H1 (cell line): ENCODE measurements at regions not wholly inside any gene's neighbourhood (a gene's known extent, or its start where the extent isn't known, plus 50 kb on each side); places are given as distances from the start of the nearest gene placed in this dataset.

ENCODE experiments used
- CTCF ChIA-PET: fragments of 300-600 bp; sonication (Branson Sonifier 250); formaldehyde crosslinking; loops from one replicate; lab custom pipeline; 2021; ENCODE audit not compliant: partially characterized antibody; lab: Charles Lee
- POLR2A ChIA-PET: fragments of 300-600 bp; sonication (Branson Sonifier 250); formaldehyde crosslinking; loops from one replicate; lab custom pipeline; 2021; ENCODE audit warnings: inconsistent platforms; ENCODE audit not compliant: partially characterized antibody; lab: Charles Lee
- DNase-seq, 2 experiments: peaks; one replicate each; pipeline versions ENCODE4 v3.0.0 to v3.0.0-alpha.2; 2010 to 2022; ENCODE audit warnings: low spot score in 2 of 2, low read depth in 1 of 2, mixed read lengths in 1 of 2
- FAIRE-seq: peaks from 2 replicates; lab custom pipeline; 2011; peaks lifted over from hg19 to GRCh38; lab: Jason Lieb, UNC
- H2AFZ ChIP-seq: 2 replicates; pipeline ENCODE4 v1.8.1; 2012; ENCODE audit warnings: low read length, inconsistent platforms
- H2AK5ac ChIP-seq: 2 replicates; pipeline ENCODE4 v1.6.1; 2013; ENCODE audit warnings: low read depth, low read length
- H2BK120ac ChIP-seq: replicated peaks from 2 replicates; pipeline ENCODE3; 2013; ENCODE audit warnings: low read depth, low read length, inconsistent platforms
- H2BK12ac ChIP-seq: 2 replicates; pipeline ENCODE4 v1.6.1; 2013; ENCODE audit warnings: low read depth, low read length
- H2BK15ac ChIP-seq: 2 replicates; pipeline ENCODE4 v1.6.1; 2013; ENCODE audit warnings: low read length
- H2BK20ac ChIP-seq: 2 replicates; pipeline ENCODE4 v1.6.1; 2013; ENCODE audit warnings: low read length
- H2BK5ac ChIP-seq: 2 replicates; pipeline ENCODE4 v1.6.1; 2013; ENCODE audit warnings: low read depth, low read length
- H3K14ac ChIP-seq: 2 replicates; pipeline ENCODE4 v1.6.1; 2013; ENCODE audit warnings: inconsistent platforms; ENCODE audit not compliant: insufficient read length
- H3K18ac ChIP-seq: 2 replicates; pipeline ENCODE4 v1.6.1; 2013; ENCODE audit warnings: low read length; ENCODE audit errors: extremely low read depth
- H3K23ac ChIP-seq: 2 replicates; pipeline ENCODE4 v1.6.1; 2013; ENCODE audit warnings: inconsistent platforms; ENCODE audit not compliant: insufficient read length
- H3K23me2 ChIP-seq: 2 replicates; pipeline ENCODE4 v1.6.1; 2013; ENCODE audit warnings: low read depth, low read length
- H3K27ac ChIP-seq: 2 replicates; pipeline ENCODE4 v1.6.1; 2011; ENCODE audit warnings: low read depth, low read length, inconsistent platforms
- H3K27me3 ChIP-seq, 4 experiments: replicated peaks in 1 of 4; 1 replicate in 1 of 4; 2 replicates in 3 of 4; pipeline versions ENCODE4 v1.6.1 to v1.8.1; 2011 to 2013; ENCODE audit warnings: low read length in 3 of 4, mild to moderate bottlenecking in 3 of 4, inconsistent platforms in 2 of 4, mixed read lengths in 2 of 4, moderate library complexity in 1 of 4; ENCODE audit not compliant: control insufficient read depth in 3 of 4, insufficient read depth in 3 of 4; ENCODE audit errors: extremely low read depth in 1 of 4
- H3K36me3 ChIP-seq, 4 experiments: 2 replicates each; pipeline versions ENCODE4 v1.6.1 to v1.8.1; 2011 to 2013; ENCODE audit warnings: mild to moderate bottlenecking in 4 of 4, low read length in 3 of 4, moderate library complexity in 2 of 4, control low read depth in 1 of 4, inconsistent platforms in 1 of 4; ENCODE audit not compliant: insufficient read depth in 4 of 4, control insufficient read depth in 2 of 4
- H3K4ac ChIP-seq: replicated peaks from 2 replicates; pipeline ENCODE3; 2013; ENCODE audit warnings: low read length, low read depth, mixed read lengths, inconsistent platforms; ENCODE audit not compliant: insufficient read length
- H3K4me1 ChIP-seq, 4 experiments: replicated peaks in 1 of 4; 1 replicate in 1 of 4; 2 replicates in 3 of 4; pipeline versions ENCODE4 v1.6.1 to v1.8.1; 2011 to 2013; ENCODE audit warnings: low read length in 3 of 4, inconsistent platforms in 2 of 4, mixed read lengths in 1 of 4; ENCODE audit not compliant: insufficient read depth in 4 of 4, control insufficient read depth in 3 of 4
- H3K4me2 ChIP-seq, 2 experiments: 2 replicates each; pipeline versions ENCODE4 v1.6.1 to v1.8.1; 2011 to 2013; ENCODE audit warnings: low read depth in 2 of 2, low read length in 2 of 2, control low read depth in 1 of 2, inconsistent platforms in 1 of 2, mild to moderate bottlenecking in 1 of 2; ENCODE audit not compliant: insufficient read depth in 1 of 2
- H3K4me3 ChIP-seq, 4 experiments: fragments of 200-600, 300-600 bp in 1 of 4; sonication (generic), shearing (Covaris generic), sonication (Bioruptor Twin) in 1 of 4; 2 replicates each; pipeline versions ENCODE4 v1.5.1 to v1.8.1; 2011 to 2016; ENCODE audit warnings: low read length in 4 of 4, low read depth in 3 of 4, control low read depth in 2 of 4, inconsistent platforms in 2 of 4, mild to moderate bottlenecking in 2 of 4, mixed read lengths in 1 of 4, moderate library complexity in 1 of 4; ENCODE audit not compliant: insufficient read depth in 2 of 4; ENCODE audit errors: extremely low read depth in 1 of 4
- H3K56ac ChIP-seq: replicated peaks from 2 replicates; pipeline ENCODE3; 2013; ENCODE audit warnings: low read depth, mild to moderate bottlenecking, mixed read lengths, low read length, inconsistent platforms; ENCODE audit not compliant: insufficient read length
- H3K79me1 ChIP-seq: 2 replicates; pipeline ENCODE4 v1.6.1; 2013; ENCODE audit warnings: low read depth, low read length, control low read depth
- H3K79me2 ChIP-seq, 2 experiments: 2 replicates each; pipeline versions ENCODE4 v1.6.1 to v1.8.1; 2012 to 2013; ENCODE audit warnings: low read length in 2 of 2, mild to moderate bottlenecking in 2 of 2, inconsistent platforms in 1 of 2; ENCODE audit not compliant: insufficient read depth in 2 of 2, control insufficient read depth in 1 of 2
- H3K9ac ChIP-seq, 4 experiments: replicated peaks in 1 of 4; 1 replicate in 1 of 4; 2 replicates in 3 of 4; pipeline versions ENCODE4 v1.6.1 to v1.8.1; 2011 to 2013; ENCODE audit warnings: low read depth in 3 of 4, low read length in 3 of 4, control low read depth in 2 of 4, mild to moderate bottlenecking in 2 of 4, moderate library complexity in 2 of 4, inconsistent platforms in 1 of 4; ENCODE audit errors: extremely low read depth in 1 of 4
- H3K9me3 ChIP-seq, 2 experiments: 2 replicates each; pipeline versions ENCODE4 v1.6.1 to v1.8.1; 2012 to 2013; ENCODE audit warnings: mild to moderate bottlenecking in 2 of 2, moderate library complexity in 2 of 2, control low read depth in 1 of 2, inconsistent platforms in 1 of 2, low read depth in 1 of 2, low read length in 1 of 2, mixed read lengths in 1 of 2; ENCODE audit not compliant: insufficient read depth in 2 of 2
- H4K20me1 ChIP-seq, 2 experiments: replicated peaks in 1 of 2; 2 replicates each; pipeline versions ENCODE3 to v1.8.1; 2011 to 2013; ENCODE audit warnings: inconsistent platforms in 2 of 2, low read length in 2 of 2, mild to moderate bottlenecking in 1 of 2; ENCODE audit not compliant: insufficient read depth in 2 of 2, control insufficient read depth in 1 of 2
- H4K5ac ChIP-seq: 2 replicates; pipeline ENCODE4 v1.6.1; 2013; ENCODE audit warnings: low read length, low read depth, mixed read lengths, inconsistent platforms; ENCODE audit not compliant: insufficient read length
- H4K8ac ChIP-seq: 2 replicates; pipeline ENCODE4 v1.8.0; 2013; ENCODE audit warnings: mild to moderate bottlenecking, moderate library complexity, low read length, inconsistent platforms; ENCODE audit not compliant: insufficient read depth; ENCODE audit errors: extremely low read depth
- H4K91ac ChIP-seq: replicated peaks from 2 replicates; pipeline ENCODE3; 2013; ENCODE audit warnings: low read length, mixed read lengths, inconsistent platforms; ENCODE audit not compliant: insufficient read length
- CEBPB ChIP-seq: IDR thresholded peaks from 2 replicates; pipeline ENCODE4 v1.6.1; 2012; ENCODE audit warnings: low read depth, low read length
- CHD1 ChIP-seq: IDR thresholded peaks from 2 replicates; pipeline ENCODE4 v1.6.1; 2012; ENCODE audit warnings: low read depth, low read length, improper control_type of control experiment
- HDAC6 ChIP-seq: IDR thresholded peaks from one replicate; pipeline ENCODE4 v1.7.1; 2012; ENCODE audit warnings: low read depth, mild to moderate bottlenecking, inconsistent platforms, low read length, moderate library complexity
- KDM4A ChIP-seq: IDR thresholded peaks from one replicate; pipeline ENCODE4 v1.7.1; 2012; ENCODE audit warnings: low read depth, mild to moderate bottlenecking, moderate library complexity, low read length, inconsistent platforms; ENCODE audit not compliant: severe bottlenecking
- KDM5A ChIP-seq: fragments of 200-600 bp; IDR thresholded peaks from 2 replicates; pipeline ENCODE4 v1.7.1; 2012; ENCODE audit warnings: mild to moderate bottlenecking, low read length, inconsistent platforms, mixed read lengths
- PHF8 ChIP-seq: fragments of 200-600 bp; sonication (generic); conservative IDR thresholded peaks from 2 replicates; pipeline ENCODE4 v1.7.1; 2012; ENCODE audit warnings: low read depth, mild to moderate bottlenecking, inconsistent platforms, low read length, moderate library complexity
- SIN3A ChIP-seq, 2 experiments: IDR thresholded peaks in 1 of 2; conservative IDR thresholded peaks in 1 of 2; 2 replicates each; pipeline ENCODE4 v1.6.1; 2011 to 2012; ENCODE audit warnings: low read length in 2 of 2, improper control_type of control experiment in 1 of 2, low read depth in 1 of 2, mild to moderate bottlenecking in 1 of 2
- SIRT6 ChIP-seq: IDR thresholded peaks from one replicate; pipeline ENCODE4 v1.7.1; 2012; ENCODE audit warnings: low read length, inconsistent platforms
- SP4 ChIP-seq: IDR thresholded peaks from 2 replicates; pipeline ENCODE4 v1.6.1; 2012; ENCODE audit warnings: low read length, inconsistent platforms
- SRF ChIP-seq: IDR thresholded peaks from 2 replicates; pipeline ENCODE4 v1.6.1; 2011; ENCODE audit warnings: mild to moderate bottlenecking, low read depth, low read length, moderate library complexity
- SUZ12 ChIP-seq: fragments of 200-600 bp; sonication (generic); IDR thresholded peaks from 2 replicates; pipeline ENCODE4 v1.6.1; 2012; ENCODE audit warnings: mild to moderate bottlenecking, inconsistent platforms, low read length, moderate library complexity, mixed read lengths
- TAF1 ChIP-seq: IDR thresholded peaks from 2 replicates; pipeline ENCODE4 v1.6.1; 2011; ENCODE audit warnings: mild to moderate bottlenecking, low read depth, low read length
- YY1 ChIP-seq: IDR thresholded peaks from 2 replicates; pipeline ENCODE4 v1.6.1; 2011; ENCODE audit warnings: low read depth, mild to moderate bottlenecking, low read length
- WGBS, 2 experiments: shearing (Covaris generic) in 1 of 2; methylation state at CpG; one replicate each; pipeline versions ENCODE4 v1.1.6 to v1.1.7; 2013 to 2015; ENCODE audit warnings: low lambda C conversion rate in 2 of 2, mixed read lengths in 2 of 2, inconsistent platforms in 1 of 2, low coverage in 1 of 2, missing lambda C conversion rate in 1 of 2; ENCODE audit not compliant: insufficient replicate concordance in 2 of 2, insufficient coverage in 1 of 2, insufficient read length in 1 of 2; ENCODE audit errors: extremely low coverage in 1 of 2, missing lambda C conversion rate in 1 of 2; 5-methylcytosine and 5-hydroxymethylcytosine counted together
- TF ChIP-seq, protein P1 (sequence below): IDR thresholded peaks from 2 replicates; pipeline ENCODE4 v1.6.1; 2011; ENCODE audit warnings: low read length, improper control_type of control experiment
- TF ChIP-seq, protein P2 (sequence below): IDR thresholded peaks from 2 replicates; pipeline ENCODE4 v1.6.1; 2012; ENCODE audit warnings: inconsistent platforms

DNA sequence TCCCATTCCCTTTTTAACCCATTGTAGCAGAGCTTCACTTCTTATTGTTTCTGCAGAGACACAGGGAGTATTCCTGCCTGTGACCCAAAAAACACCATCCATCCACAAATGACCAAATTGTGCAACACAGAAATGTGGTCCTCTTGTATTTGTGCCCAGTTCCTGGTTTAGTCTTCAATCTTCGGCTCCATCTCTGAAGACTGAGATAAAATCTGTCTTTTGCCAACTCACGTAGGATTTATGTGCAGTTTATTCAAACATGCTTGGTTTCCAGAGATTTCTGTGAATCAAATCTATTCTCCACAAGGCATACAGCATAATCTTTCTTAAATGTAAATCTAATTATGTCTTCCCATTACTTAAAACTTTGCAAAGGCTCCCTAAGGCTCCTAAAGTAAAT, 307.0 kb downstream of the AASDHPPT start:
- FAIRE-seq (no peak), DNase-seq (no peak)
- Histone ChIP-seq H3K4me1 (no peaks in the 10 kb centered on the region), H2BK5ac (no peak overlapping the region), H3K79me2 (no peaks in the 10 kb centered on the region), H2BK20ac (no peak overlapping the region; the same call in 1 of the 2 replicates), H2AFZ (no peak overlapping the region), H3K4me2 (no peak overlapping the region), H3K14ac (no peak overlapping the region), H4K20me1 (no peaks in the 10 kb centered on the region), H3K18ac (no peak overlapping the region), H3K9ac (no peak overlapping the region), H2BK15ac (no peak overlapping the region), H3K4ac (no peak overlapping the region), H4K91ac (no peak overlapping the region), H3K36me3 (no peaks in the 10 kb centered on the region), H3K4me3 (no peak overlapping the region), H3K56ac (no peak overlapping the region), H3K79me1 (no peaks in the 10 kb centered on the region), H3K27me3 (no peaks in the 10 kb centered on the region), H3K23ac (no peak overlapping the region), H2AK5ac (no peak overlapping the region), H3K27ac (no peak overlapping the region), H4K8ac (no peak overlapping the region), H3K9me3 (no peaks in the 10 kb centered on the region), H2BK120ac (no peak overlapping the region), H4K5ac (no peak overlapping the region), H3K23me2 (no peaks in the 10 kb centered on the region), H2BK12ac (no peak overlapping the region)
- POLR2A ChIA-PET = no interaction called here
- CTCF ChIA-PET = interaction anchor here (0.9 to 1.0 kb wide), 2 partner anchors 13 to 194 kb away, joined by 3 read pairs; no protein-coding TSS in a partner anchor
- 88% methylated on average over 2 of the region's 2 CpGs; no CpG with 5 or more reads in 1 of the 2 experiments for WGBS, 2 experiments
- TF ChIP-seq CEBPB (no peak), KDM5A (no peak), SP4 (no peak), CHD1 (no peak), HDAC6 (no peak), SRF (no peak), SIRT6 (no peak), PHF8 (no peak), SIN3A (conservative IDR thresholded peaks at IDR 0.05 in 1 of 2, IDR thresholded peaks at IDR 0.05 in 1 of 2; ENCODE audit: low read depth in 1 of 2, low read length in 2 of 2) (no peak), SUZ12 (no peak), YY1 (no peak), TAF1 (no peak), KDM4A (no peak)
- TF ChIP-seq, protein P1, sequence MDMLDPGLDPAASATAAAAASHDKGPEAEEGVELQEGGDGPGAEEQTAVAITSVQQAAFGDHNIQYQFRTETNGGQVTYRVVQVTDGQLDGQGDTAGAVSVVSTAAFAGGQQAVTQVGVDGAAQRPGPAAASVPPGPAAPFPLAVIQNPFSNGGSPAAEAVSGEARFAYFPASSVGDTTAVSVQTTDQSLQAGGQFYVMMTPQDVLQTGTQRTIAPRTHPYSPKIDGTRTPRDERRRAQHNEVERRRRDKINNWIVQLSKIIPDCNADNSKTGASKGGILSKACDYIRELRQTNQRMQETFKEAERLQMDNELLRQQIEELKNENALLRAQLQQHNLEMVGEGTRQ = no peak
- TF ChIP-seq, protein P2, sequence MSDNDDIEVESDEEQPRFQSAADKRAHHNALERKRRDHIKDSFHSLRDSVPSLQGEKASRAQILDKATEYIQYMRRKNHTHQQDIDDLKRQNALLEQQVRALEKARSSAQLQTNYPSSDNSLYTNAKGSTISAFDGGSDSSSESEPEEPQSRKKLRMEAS = no peak
